ENCODE measurements at regions not wholly inside any gene's neighbourhood (a gene's known extent, or its start where the extent isn't known, plus 50 kb on each side); places are given as distances from the start of the nearest gene placed in this dataset.
"Not testable (repeated sequence)": the region's sequence is repeated elsewhere in the genome, so short reads cannot be mapped to it uniquely, and the experiment has no call there.

DNA sequence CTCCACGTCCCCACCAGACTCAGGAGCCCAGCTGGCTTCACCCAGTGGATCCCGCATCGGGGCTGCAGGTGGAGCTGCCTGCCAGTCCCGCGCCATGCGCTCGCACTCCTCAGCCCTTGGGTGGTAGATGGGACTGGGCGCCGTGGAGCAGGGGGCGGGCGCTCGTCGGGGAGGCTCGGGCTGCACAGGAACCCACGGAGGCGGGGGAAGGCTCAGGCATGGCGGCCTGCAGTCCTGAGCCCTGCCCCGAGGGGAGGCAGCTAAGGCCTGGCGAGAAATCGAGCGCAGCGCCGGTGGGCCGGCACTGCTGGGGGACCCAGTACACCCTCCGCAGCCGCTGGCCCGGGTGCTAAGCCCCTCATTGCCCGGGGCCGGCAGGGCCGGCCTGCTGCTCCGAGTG is 170.2 kb upstream of the NYAP2 start:
- not testable (repeated sequence) for TF ChIP-seq POLR2A (IDR thresholded peaks at IDR 0.05; ENCODE audit: low read length); GATA1 (IDR thresholded peaks at IDR 0.05; ENCODE audit: low read depth, low read length)
